HG03175 (cell line): ENCODE measurements at regions not wholly inside any gene's neighbourhood (a gene's known extent, or its start where the extent isn't known, plus 50 kb on each side); places are given as distances from the start of the nearest gene placed in this dataset.

Source experiments
- ATAC-seq: cut with Tn5 transposase; IDR thresholded peaks from one replicate; pipeline ENCODE4 v1.9.1; 2021; ENCODE audit warnings: mild to moderate bottlenecking, moderate library complexity; ENCODE audit not compliant: unreplicated experiment

DNA sequence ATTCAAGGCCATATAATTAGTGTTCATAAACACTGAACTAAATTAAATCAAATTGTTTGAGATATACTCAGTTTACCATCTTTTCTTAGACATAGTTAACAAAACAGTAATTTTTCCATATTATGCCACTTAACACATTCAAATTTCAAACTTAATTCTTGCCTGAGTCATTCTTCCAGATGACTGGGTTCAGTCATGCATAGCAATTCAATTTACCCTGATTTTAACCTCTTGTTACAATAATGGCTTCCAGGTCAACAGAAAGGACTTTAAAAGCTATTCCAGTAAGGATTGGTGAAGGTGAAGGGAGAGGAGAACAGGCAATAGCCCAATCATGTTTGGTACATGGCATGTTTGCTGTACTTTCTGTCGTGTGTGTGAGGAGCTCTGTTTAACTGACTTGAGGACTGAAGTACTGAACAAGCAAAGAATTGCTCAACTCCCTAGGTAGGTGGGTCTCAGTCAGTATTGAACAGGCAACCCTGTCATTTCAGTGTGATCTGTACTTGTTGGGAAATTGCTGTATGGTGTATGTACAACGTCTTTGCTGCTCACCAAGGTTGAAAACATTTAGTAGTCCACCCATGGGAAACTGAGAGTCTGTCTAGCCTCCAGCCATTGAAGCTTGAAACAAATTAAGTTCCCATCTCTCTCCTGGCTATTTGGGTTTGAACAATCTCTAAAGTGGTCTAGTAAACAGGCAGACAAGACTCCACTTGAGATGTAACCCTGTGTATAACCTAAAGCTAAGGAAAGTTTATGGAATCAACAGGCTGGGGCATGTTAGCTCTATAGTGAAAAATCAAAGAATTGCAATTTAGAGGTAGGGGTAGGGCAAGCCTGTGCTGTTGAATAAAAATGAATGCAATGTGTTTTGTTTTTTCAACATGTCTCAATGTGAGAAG lies 327.2 kb downstream of the BTG1 start:
- no peak for ATAC-seq

DNA sequence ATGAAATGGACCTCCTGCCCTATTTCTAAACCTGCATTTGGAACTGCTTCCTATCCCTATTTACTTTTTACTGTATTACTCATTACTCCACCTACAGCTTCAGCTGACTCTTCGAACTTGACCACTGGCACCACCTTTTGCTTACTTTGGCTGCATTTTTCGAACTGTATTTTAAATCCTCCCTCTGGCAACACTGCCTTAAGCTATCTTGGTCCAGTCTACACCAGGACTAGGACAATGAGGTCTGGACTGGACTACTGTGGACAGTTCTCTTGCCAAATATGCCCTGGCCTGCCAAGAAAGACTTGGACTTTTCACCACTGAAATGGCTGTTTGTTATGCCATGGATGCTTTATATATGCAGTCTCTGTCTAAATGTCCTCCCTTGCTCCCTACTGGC lies 328.1 kb downstream of the BTG1 start:
- ATAC-seq, result no peak

DNA sequence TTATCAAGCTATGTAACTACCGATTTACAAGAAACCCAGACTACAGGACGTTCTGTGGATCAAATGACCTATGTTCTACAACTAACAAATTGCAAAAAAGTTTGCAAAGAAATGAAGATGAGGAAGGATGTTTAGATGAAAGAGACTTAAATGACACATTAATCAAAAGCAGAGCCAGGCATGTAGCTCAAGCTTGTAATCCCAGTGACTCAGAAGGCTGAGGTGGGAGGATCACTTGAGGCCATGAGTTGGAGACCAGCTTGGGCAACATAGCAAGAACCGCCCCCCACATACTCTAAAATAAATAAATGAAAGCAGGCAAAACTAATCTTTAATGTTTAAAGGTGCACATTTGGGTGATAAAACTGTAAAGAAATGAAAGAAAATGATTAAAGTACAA lies 331.9 kb downstream of the BTG1 start:
- no peak for ATAC-seq

- peak; percentile 86 for ATAC-seq
These were observed 334.0 kb downstream of the BTG1 start for GRCh38 chr12:91811481-91812287.

DNA sequence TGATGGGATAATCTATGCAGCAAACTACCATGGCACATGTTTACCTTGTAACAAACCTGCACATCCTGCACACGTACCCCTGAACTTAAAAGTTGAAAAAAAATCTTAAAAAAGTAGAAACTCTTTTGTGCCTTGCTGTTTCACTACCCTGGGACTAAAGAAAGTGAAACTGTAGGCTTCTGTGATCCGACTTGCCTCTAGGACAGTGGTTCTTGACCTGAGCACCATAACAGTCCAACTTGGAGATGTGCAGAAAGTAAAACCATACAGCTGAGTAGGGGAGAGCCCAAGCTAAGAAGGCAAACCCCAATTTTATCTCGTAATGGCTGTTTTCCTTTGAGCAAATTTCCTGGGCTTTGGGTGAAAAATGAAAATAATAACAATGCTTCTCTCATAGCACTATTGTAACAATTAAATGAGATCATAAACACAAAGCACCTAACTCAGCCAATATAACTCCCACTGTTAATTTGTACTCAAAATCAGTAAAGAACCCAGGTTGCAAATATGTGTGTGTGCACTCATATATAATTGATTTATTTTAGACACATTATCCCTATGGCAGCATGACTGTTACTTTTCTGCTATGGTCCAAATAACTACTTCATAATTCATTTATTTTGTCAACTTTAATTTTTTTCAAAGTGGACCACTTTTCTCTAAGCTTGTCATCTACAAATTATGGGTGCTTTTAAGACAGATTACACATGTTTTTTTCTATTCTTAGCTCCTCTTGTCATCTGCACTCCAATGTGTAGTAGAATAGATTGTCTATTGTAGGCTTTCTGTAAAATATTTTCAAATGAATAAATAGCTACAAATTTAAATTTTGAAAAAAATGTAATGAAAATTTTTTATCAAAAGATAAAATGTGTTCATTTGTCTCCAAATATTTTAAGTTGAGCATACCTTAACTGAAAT lies 334.9 kb downstream of the BTG1 start:
- ATAC-seq, result no peak

- ATAC-seq, result no peak
These were observed 335.6 kb downstream of the BTG1 start for GRCh38 chr12:91810077-91810476.

- no peak for ATAC-seq
These were observed 340.6 kb downstream of the BTG1 start for GRCh38 chr12:91805031-91805430.

DNA sequence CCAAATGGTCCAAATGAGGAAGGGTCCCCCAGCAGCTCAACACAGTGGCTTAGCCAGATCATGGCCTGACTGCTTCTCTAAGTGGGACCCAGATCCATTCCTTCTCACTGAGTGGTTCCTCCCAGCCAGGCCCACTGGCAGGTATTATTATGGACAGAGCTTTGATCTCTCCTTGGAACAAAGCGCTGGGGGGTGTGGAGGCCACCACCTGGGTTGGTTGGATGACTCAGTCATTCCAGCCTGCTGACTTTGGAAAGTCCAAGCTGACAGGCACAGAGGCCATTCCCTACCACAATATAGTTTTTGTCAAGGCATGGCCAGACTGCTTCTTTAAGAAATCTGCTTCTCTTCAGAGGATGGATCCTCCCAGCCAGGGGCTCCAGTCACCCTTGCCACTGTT lies 341.1 kb downstream of the BTG1 start:
- no peak for ATAC-seq

DNA sequence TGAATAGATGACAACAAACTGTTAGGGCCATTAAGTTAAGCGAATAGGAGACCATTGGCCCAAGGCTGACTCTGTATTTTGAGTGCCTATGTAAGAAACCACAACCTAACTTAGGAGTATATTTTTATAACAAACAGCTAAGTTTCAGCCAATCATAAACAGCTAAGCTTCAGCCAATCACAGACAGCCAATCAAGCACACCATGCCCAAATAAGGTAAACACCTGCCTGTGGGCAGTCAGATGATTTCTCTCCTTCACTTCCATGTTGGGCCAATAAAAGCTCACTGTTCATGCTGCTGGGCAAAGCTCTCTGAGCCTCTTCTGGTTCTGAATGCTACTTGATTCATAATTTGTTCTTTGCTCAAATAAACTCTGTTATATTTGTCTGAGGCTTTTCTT lies 344.6 kb downstream of the BTG1 start:
- no peak for ATAC-seq

GRCh38 chr12:91793676-91794075 lies 352.0 kb downstream of the BTG1 start:
- no peak for ATAC-seq

DNA sequence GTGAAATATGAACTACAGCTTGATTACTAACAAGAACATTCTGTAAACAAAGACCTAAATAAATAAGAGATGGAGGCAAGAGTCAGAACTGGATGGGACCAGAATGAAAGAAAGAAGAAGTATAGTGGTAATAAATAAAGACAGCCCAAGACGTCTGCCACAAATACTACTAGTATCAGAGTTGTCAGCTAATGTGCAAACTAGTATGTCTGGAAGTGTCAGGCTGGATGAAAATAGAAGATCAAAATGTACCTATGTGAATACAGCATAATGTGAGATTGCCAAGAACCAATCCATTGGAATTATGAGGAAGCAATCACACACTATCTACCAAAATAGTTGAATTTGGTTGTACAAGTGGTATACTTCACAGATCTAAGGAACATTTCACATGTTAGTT lies 353.0 kb downstream of the BTG1 start:
- no peak for ATAC-seq

DNA sequence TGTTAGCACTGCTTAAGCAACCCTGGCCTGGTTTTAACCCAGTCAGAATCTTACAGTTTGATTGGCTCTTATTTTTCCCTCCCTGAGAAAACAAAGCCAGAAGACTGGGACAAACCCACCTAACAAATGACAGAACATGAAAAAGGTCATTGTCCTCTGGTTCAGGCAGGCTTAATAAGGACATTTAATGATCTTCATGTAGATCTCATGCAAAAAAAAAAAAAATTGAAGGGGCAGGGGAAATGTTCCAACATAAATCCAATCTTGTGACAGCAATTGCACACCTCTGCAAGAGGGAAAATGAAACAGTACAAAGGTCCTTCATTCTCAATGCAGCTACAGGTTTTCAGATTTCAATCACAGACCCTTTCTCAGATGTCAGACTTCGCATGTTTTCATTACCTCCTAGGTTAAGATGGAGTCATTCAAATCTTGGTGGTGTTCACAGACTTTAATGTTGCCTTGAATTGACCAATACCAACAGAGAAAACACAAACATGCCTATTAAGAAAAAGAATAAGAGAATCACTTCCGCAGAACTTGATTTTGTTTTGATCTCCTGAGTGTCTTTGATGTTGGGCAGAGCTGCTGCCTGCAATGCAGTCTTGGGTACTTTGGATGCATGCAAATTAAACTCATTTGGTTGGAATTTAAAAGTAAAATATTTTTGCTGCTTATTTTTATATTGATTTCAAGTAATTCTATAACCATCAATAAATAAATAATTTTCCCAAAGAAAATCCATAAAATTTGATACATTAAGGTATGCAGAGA lies 359.0 kb downstream of the BTG1 start:
- no peak for ATAC-seq

- no peak for ATAC-seq
These were observed 359.8 kb downstream of the BTG1 start for GRCh38 chr12:91785655-91786498.

GRCh38 chr12:91781114-91781513 lies 364.5 kb downstream of the BTG1 start:
- no peak for ATAC-seq

DNA sequence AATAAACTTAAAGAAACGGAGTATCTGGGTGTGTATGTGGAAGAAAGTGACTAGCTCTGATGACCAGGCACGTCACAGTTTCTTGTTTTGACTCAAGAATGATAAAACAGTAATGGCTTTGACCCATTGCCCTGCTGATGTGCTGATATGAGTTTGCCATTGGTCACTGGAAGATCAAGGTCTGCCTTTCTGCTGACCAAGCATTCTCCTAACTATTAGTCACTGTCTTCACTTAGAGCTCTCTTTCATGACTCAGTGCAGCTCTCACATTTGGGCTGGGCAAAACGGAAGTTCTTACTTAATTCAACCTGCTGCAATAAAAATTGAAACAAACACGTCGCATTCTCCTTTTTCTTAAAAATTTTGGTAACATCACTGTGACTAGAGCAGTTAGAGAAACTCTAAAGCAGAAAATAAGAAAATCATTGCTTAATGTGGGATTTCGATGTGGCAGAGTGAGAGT lies 366.7 kb downstream of the BTG1 start:
- peak; percentile 97 for ATAC-seq

DNA sequence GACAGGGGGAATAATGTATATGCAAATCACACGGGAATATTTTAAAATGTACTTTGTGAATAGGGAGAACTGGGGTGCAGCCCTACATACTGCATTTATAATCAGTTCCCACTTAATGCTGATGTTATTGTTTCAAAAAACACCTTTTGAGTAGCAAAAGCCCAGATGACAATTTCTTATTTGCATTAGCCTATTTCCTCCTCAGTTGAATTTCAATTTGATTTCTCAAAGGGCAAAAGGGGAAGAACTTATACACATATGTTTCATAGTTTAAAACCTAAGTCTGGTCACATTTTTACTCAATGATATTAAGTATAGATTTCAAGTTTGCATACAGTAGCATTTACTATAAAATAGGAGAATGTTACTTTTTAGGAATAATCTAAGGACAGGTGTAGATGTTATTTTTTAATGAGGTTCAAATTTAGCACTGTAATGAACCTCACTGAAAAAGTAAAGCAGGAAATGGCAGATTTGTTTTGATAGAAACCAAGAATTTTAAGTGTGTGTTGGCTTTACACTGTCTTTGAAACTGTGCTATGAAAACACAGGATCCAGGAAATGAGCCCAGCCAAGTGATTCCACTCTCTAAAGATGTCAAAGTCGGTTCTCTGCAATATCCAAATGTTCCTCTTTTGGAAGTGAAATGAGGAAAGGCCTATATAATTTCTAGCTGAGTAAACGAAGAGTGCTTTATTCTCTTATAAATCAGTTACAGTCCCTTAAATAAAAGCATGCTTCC lies 367.4 kb downstream of the BTG1 start:
- ATAC-seq, result peak; percentile 51

DNA sequence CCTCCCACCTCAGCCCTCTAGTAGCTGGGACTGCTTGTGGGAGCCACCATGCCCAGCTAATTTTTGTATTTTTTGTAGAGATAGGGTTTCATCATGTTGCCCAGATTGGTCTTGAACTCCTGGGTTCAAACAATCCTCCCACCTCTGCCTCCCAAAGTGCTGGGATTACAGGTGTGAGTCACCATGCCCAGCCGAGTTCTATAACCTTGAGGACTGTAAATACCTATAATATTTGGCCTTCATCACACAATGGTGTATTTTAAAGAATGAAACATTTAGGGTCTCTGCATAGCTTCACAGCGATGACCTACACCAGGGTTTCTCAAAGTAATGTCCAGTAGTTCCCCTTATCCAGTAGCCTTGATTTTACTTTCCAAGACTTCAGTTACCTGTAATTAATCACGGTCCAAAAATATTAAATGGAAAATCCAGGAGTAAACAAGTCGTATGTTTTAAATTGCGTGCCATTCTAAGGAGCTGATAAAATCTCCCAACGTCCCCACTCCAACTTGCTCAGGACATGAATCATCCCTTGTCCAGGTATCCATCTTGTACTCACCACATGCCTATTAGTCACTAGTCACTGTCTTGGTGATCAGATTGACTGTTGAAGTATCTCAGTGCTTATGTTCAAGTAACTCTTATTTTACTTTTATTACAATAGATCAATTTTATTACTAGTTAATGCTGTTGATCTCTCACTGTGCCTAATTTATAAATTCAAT lies 368.2 kb downstream of the BTG1 start:
- no peak for ATAC-seq

- ATAC-seq, result no peak
These were observed 371.2 kb downstream of the BTG1 start for GRCh38 chr12:91774434-91774921.
